Superior temporal gyrus (tissue), 1 donor: ENCODE measurements at regions not wholly inside any gene's neighbourhood (a gene's known extent, or its start where the extent isn't known, plus 50 kb on each side); places are given as distances from the start of the nearest gene placed in this dataset.
A peak's percentile ranks its signal among the peaks of the same experiment; 100 is the strongest.

Source experiments
- DNase-seq: peaks from one replicate; pipeline ENCODE4 v3.0.0-alpha.2; 2016; ENCODE audit errors: extremely low spot score

GRCh38 chr13:30845297-30846214 lies 60.5 kb upstream of the MEDAG start:
- DNase-seq = no peak

- no peak for DNase-seq
Measured at GRCh38 chr13:30846311-30846710, 59.8 kb upstream of the MEDAG start.

- no peak for DNase-seq
Measured at GRCh38 chr13:30846866-30847265, 59.2 kb upstream of the MEDAG start.

GRCh38 chr13:30847650-30848307 lies 58.3 kb upstream of the MEDAG start:
- peak; percentile 30 for DNase-seq

GRCh38 chr13:30848332-30849027 lies 57.6 kb upstream of the MEDAG start:
- DNase-seq = no peak

GRCh38 chr13:30849611-30850010 lies 56.5 kb upstream of the MEDAG start:
- no peak for DNase-seq

GRCh38 chr13:30850204-30850866 lies 55.7 kb upstream of the MEDAG start:
- DNase-seq = no peak

GRCh38 chr13:30850867-30851211 lies 55.2 kb upstream of the MEDAG start:
- DNase-seq = no peak

- no peak for DNase-seq
Measured at GRCh38 chr13:30851697-30852096, 54.4 kb upstream of the MEDAG start.

- no peak for DNase-seq
Measured at GRCh38 chr13:30855569-30855968, 50.5 kb upstream of the MEDAG start.

- DNase-seq = no peak
Measured at GRCh38 chr13:30856005-30856790, 49.9 kb upstream of the MEDAG start.
